ENCODE measurements at regions not wholly inside any gene's neighbourhood (a gene's known extent, or its start where the extent isn't known, plus 50 kb on each side); places are given as distances from the start of the nearest gene placed in this dataset.

GRCh38 chr9:121550041-121550440 lies 50.4 kb upstream of the GGTA1 start:
- no peak for DNase-seq

DNA sequence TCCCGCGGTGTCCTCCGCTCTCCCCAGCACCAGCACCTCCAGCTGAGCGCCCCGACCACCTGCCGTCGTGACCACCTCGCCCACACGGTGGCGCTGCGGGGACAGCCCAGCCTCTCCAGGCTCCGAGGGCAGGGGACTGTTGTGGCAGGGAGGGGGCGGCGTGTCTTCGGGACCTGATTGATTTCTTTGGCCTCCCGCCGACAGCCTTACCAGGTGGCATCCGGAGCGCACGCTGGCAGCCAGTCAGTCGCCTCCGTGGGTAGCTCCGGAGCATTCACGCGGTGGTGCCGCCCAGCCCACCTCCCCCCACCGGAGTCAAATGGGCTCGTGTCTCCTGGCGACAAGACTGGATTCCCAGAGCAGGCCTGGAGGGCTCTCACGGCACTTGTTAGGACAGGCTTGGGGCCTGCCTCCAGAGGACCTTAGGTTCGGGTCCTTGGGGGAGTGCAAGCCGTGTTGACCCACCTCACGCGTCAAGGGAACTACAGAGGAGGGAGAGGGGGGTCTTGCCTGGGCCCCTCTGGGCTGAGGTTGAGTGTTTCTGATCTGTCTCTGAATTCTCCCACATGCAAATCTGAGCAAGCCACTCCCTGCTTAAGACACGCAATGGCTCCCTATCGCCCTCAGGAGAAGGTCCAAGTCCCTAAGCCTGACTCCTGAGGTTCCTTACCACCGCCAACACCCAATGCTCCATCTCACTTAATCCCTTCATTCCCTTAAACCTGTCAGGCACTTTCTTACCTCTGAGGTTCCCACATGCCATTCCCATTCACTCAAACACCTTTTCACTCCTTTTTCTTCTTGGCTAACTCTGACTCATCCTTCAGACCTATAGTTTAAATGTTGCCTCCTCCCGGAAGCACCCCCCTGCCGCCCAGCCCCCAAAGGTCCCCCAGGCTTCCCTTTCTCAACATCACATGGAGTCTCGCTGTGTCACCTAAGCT lies 51.2 kb upstream of the GGTA1 start:
- peak; percentile 32 to 43 for DNase-seq

DNA sequence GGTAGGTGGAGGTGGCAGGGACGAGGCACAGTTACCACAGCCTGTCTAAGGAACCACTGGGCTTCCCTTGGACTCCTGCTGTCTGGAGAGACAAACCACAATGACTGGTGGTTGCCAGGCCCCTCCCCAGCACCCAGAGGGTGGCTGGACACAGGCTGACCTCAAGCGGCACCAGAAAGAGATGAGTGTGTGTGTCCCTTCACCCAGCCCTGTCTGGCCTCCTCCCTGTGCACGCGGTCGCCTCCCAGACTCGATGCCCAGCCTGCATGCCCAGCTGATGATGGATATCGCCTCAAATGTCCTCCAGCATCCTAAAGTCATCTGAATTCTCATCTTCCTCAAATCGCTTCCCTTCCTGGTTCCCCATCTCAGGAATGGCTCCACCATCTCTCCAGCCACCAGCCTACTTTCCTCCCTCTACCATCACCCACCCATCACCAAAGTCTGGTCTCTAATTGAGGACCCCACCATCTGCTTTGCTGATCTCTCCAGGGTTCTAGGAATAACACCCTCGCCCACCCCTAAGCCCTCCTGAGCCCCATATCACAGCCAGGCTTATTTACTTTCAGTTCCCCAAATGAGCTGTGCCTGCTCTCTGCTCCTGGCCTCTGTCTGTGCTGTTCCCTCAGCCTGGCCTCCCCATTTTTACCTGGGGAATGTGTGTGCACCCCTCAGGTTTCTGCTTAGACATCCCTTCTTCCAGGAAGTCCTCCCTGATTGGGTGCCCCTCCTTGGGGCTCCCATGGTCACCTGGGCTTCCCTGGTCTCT lies 52.5 kb upstream of the GGTA1 start:
- no peak for DNase-seq

DNA sequence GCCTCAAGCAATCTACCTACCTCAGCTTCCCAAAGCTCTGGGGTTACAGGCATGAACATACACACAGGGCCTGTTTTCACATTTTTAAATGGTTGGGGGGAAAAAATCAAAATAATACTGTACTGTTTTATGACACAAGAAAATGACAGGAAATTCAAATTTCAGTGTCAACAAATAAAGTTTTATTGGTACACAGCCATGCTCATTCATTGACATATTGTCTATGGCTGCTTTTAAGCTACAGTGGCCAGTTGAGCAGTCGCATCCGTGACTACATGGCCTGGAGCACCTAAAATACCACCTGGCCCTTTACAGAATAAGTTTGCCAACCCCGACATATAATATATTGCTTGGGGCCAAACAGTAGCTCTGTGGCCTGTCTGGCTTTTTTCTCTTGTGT lies 56.4 kb upstream of the GGTA1 start:
- no peak for DNase-seq

DNA sequence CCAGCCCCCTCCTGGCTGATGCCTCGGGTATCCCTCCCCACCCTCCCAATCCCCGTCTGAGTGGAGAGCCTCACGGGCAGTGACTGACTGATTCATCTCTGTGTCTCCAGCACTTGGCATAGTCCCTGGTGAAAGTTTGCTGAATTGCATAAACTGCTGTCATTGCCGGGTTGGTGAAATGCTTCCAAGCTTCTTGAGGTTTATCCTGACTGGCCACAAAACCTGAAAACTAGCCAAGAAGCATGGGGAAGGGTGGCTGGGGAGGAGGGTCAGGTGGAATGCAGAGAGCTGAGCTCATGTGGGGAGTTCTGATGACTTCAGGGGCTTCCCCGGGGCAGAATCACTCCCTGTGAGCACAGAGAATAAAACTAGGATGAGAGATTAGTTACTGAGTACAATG lies 56.9 kb upstream of the GGTA1 start:
- DNase-seq: no peak

GRCh38 chr9:121557581-121558447 lies 58.2 kb upstream of the GGTA1 start:
- peak; percentile 37 to 83 for DNase-seq

- DNase-seq: no peak
Measured at GRCh38 chr9:121558473-121558872, 58.8 kb upstream of the GGTA1 start.

DNA sequence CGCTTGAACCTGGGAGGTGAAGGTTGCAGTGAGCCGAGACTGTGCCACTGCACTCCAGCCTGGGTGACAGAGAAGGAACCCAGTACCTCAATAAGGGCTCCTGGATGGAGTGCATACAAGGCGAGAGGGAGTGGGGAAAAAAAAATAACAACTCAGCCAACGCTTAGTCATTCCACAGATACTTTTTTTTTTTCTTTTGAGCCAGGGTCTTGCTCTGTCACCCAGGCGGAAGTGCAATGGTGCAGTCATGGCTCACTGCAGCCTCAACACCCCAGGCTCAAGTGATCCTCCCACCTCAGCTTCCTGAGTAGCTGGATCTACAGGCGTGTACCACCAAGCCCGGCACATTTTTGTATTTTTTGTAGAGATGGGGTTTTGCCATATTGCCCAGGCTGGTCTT lies 59.5 kb upstream of the GGTA1 start:
- peak in 1 of 2 donors; percentile 80 for DNase-seq

DNA sequence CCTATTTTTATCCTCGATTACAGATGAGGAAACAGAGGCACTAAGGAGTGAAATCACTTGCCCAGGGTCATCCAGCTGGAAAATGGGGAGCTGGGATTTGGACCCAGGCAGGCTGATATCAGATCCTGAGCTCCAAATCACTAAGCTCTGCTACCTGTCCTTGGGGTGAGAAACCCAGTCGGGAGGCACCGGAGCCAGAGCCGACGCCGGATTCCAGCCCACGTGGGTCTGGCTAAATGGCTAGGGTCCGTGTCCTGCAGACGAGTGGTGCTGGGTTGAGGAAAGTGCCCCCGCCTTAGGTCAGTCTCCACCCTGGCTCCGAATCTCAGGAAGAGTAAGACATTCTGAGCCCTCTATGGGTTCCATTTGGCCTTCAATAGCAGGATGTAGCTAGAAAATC lies 61.3 kb upstream of the GGTA1 start:
- DNase-seq: no peak

GRCh38 chr9:121561385-121562222 lies 62.0 kb upstream of the GGTA1 start:
- no peak for DNase-seq

GRCh38 chr9:121562301-121562700 lies 62.7 kb upstream of the GGTA1 start:
- DNase-seq: no peak

GRCh38 chr9:121563425-121563824 lies 63.8 kb upstream of the GGTA1 start:
- DNase-seq: no peak

GRCh38 chr9:121563881-121564460 lies 64.3 kb upstream of the GGTA1 start:
- DNase-seq: no peak

- DNase-seq: no peak
Measured at GRCh38 chr9:121564504-121565260, 65.0 kb upstream of the GGTA1 start.

GRCh38 chr9:121566481-121567465 lies 67.1 kb upstream of the GGTA1 start:
- no peak for DNase-seq

DNA sequence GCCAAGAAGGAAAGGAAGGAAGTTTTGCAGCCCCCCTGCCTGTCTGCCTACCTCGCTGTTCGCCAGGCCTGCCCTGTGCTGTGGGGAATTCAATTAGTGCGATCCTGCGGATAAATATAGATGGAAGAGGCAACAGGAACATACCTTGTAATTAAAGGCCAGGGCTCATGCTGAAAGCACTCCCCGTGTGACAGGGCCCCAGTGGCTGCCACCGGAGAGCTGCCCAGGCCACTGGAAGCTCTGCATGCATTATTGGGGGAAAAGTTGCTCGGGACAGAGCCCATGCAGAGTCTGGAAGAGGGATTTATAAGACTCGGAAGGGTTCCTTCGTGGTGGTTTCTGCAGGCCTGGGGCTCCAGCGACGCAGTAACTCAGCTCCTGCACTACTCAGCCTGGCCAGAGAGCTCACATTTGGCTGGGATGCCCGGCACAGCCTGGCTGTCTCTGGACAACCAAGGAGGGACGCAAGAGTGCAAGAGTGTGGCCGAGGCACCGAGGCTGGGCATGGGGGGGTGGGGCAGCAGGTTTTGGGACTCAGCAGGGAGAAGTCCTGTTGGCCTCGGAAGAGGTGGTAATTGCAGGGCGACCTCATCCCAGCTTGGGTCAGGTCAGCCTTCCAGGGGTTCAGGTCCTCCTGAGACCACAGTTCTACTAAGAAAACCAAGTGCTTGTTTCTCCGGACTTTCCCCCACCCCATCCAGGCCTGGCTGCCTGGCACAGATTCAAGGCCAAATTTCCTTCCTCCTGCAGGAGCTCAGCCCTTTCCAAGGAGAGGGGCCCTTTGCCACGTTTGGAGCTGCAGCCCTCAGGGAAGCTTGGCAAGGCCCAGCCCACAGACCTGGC lies 68.1 kb upstream of the GGTA1 start:
- DNase-seq: no peak

DNA sequence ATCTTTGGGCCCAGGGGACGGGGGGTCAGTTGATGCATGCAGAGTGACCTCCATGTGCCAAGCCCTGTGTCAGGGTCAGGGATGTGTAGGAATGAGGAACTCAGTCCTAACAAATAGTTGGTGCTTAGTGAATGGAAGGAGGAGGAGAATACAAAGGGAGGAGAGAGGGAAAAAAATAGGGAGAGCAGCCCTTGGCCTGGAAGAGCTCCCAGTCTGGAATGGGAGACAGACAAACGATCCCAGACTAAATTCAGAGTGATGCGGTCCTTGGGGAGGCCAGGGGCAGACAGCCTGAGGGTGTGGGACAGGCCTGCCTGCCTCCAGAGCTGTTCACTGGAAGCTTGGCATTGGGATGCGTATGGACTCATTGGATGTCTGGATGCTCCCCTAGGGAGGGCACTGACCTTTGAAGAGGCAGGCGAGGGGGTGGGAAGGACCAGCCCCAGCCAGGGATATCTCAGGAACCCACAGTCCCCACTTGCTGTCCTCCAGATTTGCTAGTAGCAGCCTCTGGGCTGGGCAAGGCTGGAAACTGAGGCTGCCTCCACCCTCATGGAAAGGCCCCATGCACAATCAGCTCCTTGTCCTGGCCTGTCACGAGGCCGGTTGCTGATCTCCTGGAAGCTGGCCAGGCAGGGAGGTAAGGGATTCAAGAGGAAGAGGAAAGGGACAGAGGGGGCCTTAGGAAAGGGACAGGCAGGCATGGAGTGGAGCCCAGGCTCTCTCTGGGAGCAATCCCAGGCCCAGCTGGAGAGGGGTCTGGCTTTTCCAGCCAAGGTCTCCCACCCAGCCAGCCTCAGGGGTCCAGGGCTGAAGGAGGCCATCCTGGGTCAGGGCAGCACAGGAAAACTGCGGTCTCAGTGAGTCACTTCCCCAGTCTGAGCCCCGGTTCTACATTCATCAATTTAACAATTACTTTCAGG lies 69.0 kb upstream of the GGTA1 start:
- peak in 1 of 2 donors; percentile 5 for DNase-seq

DNA sequence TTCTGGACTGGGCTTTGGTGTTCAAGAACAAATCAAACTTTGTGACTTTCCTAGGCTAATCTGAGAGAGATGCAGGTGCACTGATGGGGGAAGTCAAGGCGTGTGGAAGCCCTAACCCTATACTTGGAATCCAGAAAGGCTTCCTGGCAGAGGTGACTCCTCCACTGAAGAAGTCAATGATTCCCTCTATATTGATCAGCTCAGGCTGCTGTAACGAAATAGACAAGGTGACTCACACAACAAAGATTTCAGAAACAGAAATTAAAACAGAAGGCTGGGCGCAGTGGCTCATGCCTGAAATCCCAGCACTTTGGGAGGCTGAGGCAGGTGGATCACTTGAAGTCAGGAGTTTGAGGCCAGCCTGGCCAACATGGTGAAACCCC lies 69.6 kb upstream of the GGTA1 start:
- DNase-seq: no peak
